Karpas-422 (cell line): ENCODE measurements at regions not wholly inside any gene's neighbourhood (a gene's known extent, or its start where the extent isn't known, plus 50 kb on each side); places are given as distances from the start of the nearest gene placed in this dataset.

Source experiments
- DNase-seq: peaks from one replicate; pipeline ENCODE4 v3.0.0-alpha.2; 2015
- H2AFZ ChIP-seq: fragments of 200-600 bp; sonication (generic); 2 replicates; pipeline ENCODE4 v1.6.1; 2014; ENCODE audit warnings: antibody characterized with exemption, low read length, mixed read lengths
- H3K27ac ChIP-seq: fragments of 200-600 bp; sonication (generic); 2 replicates; pipeline ENCODE4 v1.5.1; 2014; ENCODE audit warnings: mild to moderate bottlenecking, low read length, moderate library complexity
- H3K27me3 ChIP-seq: fragments of 200-600 bp; sonication (generic); 2 replicates; pipeline ENCODE4 v1.6.1; 2014; ENCODE audit warnings: low read length, mixed read lengths
- H3K36me3 ChIP-seq: fragments of 200-600 bp; sonication (generic); 2 replicates; pipeline ENCODE4 v1.6.1; 2014; ENCODE audit warnings: low read length, mixed read lengths; ENCODE audit not compliant: insufficient read depth
- H3K4me1 ChIP-seq: fragments of 200-600 bp; sonication (generic); 2 replicates; pipeline ENCODE4 v1.6.1; 2014; ENCODE audit warnings: mild to moderate bottlenecking, low read length, mixed read lengths
- H3K4me2 ChIP-seq: fragments of 200-600 bp; sonication (generic); 2 replicates; pipeline ENCODE4 v1.6.1; 2014; ENCODE audit warnings: low read length, low read depth, mild to moderate bottlenecking; ENCODE audit not compliant: poor library complexity, severe bottlenecking
- H3K4me3 ChIP-seq: fragments of 200-600 bp; sonication (generic); 2 replicates; pipeline ENCODE4 v1.5.1; 2014; ENCODE audit warnings: mild to moderate bottlenecking, antibody characterized with exemption, low read length, mixed read lengths
- H3K79me2 ChIP-seq: fragments of 200-600 bp; sonication (generic); 2 replicates; pipeline ENCODE4 v1.6.1; 2014; ENCODE audit warnings: mild to moderate bottlenecking, low read length, mixed read lengths
- H3K9ac ChIP-seq: fragments of 200-600 bp; sonication (generic); 2 replicates; pipeline ENCODE4 v1.6.0; 2014; ENCODE audit warnings: low read length
- H3K9me2 ChIP-seq: fragments of 200-600 bp; sonication (generic), shearing (Covaris generic); replicated peaks from 2 replicates; pipeline ENCODE4 v1.6.0; 2014; ENCODE audit warnings: mild to moderate bottlenecking, low read length, moderate library complexity; ENCODE audit not compliant: insufficient read depth
- H3K9me3 ChIP-seq: fragments of 300-700, 200-600 bp; sonication (generic); 2 replicates; pipeline ENCODE4 v1.6.1; 2014; ENCODE audit warnings: low read length, mixed read lengths
- H4K20me1 ChIP-seq: fragments of 200-600 bp; sonication (generic); 2 replicates; pipeline ENCODE4 v1.6.1; 2014; ENCODE audit warnings: mild to moderate bottlenecking, antibody characterized with exemption, low read length, low read depth; ENCODE audit not compliant: insufficient read depth

DNA sequence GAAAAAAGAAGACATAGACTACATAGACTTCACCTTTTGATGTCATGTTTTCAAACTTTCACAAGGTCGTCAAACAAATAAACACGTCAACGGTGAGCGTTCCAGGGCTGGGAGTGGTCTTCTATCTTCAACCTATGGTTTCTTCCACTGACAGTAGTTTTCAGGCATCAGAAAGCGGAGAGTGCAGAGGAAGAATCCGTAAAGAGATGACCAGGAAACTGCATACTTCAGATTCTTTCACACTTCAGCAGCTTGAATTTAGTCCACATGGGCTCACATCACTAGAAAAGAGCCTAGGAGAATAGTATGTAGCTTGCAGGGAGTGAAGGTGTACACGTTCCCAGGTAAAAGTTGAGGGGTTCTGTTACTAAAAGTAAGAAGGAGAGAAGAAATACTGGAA, 58.5 kb downstream of the NPY1R start:
- Histone ChIP-seq H3K9ac (no peak overlapping the region), H3K79me2 (no peaks in the 10 kb centered on the region), H3K4me2 (no peak overlapping the region), H3K36me3 (no peaks in the 10 kb centered on the region), H3K9me2 (no peaks in the 10 kb centered on the region), H3K27me3 (no peaks in the 10 kb centered on the region), H3K9me3 (no peaks in the 10 kb centered on the region), H3K27ac (no peak overlapping the region), H4K20me1 (no peaks in the 10 kb centered on the region), H2AFZ (no peak overlapping the region), H3K4me3 (no peak overlapping the region), H3K4me1 (no peaks in the 10 kb centered on the region)
- DNase-seq = no peak

DNA sequence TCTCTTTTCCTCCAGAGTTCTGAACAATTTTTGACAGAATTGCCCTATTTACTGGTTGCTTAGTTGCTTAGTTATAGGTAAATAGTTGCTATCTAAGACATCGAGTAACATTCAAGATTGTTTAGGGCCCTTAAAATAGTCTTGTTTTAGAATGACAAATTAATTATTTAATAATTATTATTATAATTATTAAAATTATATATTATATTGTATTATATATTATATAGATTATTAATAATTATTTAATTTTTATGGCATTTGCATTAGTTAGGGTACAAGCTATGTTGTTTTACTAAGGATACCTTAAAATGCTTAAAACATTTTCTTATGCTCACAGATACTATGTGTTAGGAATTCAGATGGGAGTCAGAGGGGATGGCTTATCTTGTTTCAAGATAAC, 59.2 kb downstream of the NPY1R start:
- no peaks in the 10 kb centered on the region for H3K4me1 ChIP-seq

DNA sequence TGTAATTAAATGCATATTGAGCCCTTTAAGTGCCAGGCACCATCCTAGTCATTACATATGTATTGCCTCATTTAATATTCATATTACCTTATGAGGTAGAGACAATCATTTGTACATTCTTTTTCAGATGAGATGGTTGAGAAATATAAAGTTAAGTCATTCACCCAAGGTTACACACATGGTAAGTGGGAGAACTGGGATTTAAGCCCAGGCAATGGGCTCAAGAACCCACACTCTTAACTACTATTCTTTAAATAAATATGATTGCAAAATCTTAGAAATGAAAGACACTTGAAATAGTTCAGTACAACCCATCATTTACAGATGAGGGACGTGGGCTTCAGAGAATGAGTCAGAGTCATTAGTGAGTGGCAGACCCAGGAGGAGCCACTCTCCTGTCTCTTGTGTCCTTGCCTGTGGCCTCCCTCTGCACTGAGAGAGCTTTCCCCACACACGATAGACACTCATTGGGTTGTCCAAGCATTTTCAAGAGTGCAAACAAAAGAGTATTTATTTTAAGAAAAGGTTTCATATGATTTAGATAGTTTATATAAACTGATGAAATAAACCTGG, 60.8 kb downstream of the NPY1R start:
- Histone ChIP-seq H2AFZ (no peak overlapping the region), H3K79me2 (no peaks in the 10 kb centered on the region), H3K27me3 (no peaks in the 10 kb centered on the region), H3K9me2 (no peaks in the 10 kb centered on the region), H3K4me1 (no peaks in the 10 kb centered on the region), H3K4me2 (no peak overlapping the region), H3K36me3 (no peaks in the 10 kb centered on the region), H3K4me3 (no peak overlapping the region), H4K20me1 (no peaks in the 10 kb centered on the region), H3K9me3 (no peaks in the 10 kb centered on the region), H3K27ac (no peak overlapping the region), H3K9ac (no peak overlapping the region)
- DNase-seq = no peak

More for the DNA sequence above, 59.2 kb downstream of the NPY1R start:
- no peak overlapping the region for H3K4me2 ChIP-seq
- H4K20me1 ChIP-seq = no peaks in the 10 kb centered on the region
- H3K9me2 ChIP-seq = no peaks in the 10 kb centered on the region
- H3K4me3 ChIP-seq = no peak overlapping the region
- DNase-seq = no peak
- no peak overlapping the region for H3K27ac ChIP-seq
- no peaks in the 10 kb centered on the region for H3K79me2 ChIP-seq
- H3K9ac ChIP-seq = no peak overlapping the region
- H3K27me3 ChIP-seq = no peaks in the 10 kb centered on the region
- no peaks in the 10 kb centered on the region for H3K9me3 ChIP-seq
- no peaks in the 10 kb centered on the region for H3K36me3 ChIP-seq
- no peak overlapping the region for H2AFZ ChIP-seq

DNA sequence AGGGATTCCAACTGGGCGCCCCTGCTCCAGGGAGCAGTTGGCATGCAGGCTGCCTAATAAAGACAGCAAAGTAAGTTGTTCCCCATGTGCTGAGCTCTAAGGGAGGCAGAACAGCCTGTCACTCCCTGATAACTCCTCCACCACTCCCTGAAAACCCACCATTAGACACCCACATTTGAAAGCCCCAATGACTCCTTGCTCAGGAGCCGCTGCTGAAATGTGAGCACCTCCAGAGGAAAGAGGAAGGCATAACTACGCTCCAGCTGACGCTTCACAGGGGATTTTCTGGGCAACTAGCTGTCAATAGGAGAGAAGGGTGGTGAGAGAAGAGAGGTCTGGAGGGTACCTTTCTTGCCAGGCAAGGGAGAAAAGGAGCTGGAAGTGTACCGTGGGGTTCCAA, 62.5 kb downstream of the NPY1R start:
- Histone ChIP-seq H3K4me2 (no peak overlapping the region), H3K36me3 (no peaks in the 10 kb centered on the region), H3K4me1 (no peaks in the 10 kb centered on the region), H4K20me1 (no peaks in the 10 kb centered on the region), H2AFZ (no peak overlapping the region), H3K9me2 (no peaks in the 10 kb centered on the region), H3K9me3 (no peaks in the 10 kb centered on the region), H3K79me2 (no peaks in the 10 kb centered on the region), H3K4me3 (no peak overlapping the region), H3K9ac (no peak overlapping the region), H3K27ac (no peak overlapping the region), H3K27me3 (no peaks in the 10 kb centered on the region)
- DNase-seq = no peak

DNA sequence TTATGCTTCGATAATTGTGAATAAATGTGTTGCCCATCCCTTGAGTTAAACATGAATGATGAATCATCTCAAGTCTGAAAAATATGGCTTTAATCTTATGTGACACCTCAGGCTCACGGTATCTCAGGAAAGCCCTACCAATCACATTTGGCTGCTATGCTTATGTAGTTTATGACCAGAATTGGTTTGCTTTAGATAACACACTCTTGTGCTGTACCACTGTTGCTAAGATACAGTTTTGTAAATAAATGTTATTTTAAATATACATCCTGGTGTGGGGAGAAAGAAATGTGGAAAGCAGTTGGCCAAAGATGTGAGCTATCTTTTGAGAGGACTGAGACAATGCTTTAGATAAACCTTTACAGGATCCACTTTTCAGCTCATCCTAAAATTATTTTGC, 63.2 kb downstream of the NPY1R start:
- Histone ChIP-seq H3K4me1 (no peaks in the 10 kb centered on the region), H3K9me3 (no peaks in the 10 kb centered on the region), H3K27me3 (no peaks in the 10 kb centered on the region), H3K4me3 (no peak overlapping the region), H3K9ac (no peak overlapping the region), H3K27ac (no peak overlapping the region), H3K9me2 (no peaks in the 10 kb centered on the region), H3K36me3 (no peaks in the 10 kb centered on the region), H2AFZ (no peak overlapping the region), H3K79me2 (no peaks in the 10 kb centered on the region), H3K4me2 (no peak overlapping the region), H4K20me1 (no peaks in the 10 kb centered on the region)
- no peak for DNase-seq

DNA sequence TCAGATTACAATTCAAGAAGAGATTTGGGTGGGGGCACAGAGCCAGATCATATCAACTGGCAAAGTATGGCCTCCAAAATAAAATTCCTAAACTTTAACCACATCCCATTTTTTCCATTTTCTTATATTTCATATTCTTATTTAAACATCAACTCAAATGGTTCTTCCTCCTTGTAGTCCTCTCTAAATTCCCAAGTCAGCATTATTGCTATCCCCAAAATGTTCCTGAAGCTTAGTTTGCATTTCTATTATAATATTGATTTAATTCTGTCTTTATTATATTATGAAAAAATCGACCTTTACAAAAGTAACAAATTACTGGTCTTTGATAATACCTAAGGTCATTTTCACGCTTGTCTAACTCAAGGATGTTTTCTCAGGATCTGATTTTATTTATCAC, 67.5 kb downstream of the NPY1R start:
- H3K9me2 ChIP-seq = no peaks in the 10 kb centered on the region
- H3K4me2 ChIP-seq = no peak overlapping the region
- no peaks in the 10 kb centered on the region for H3K79me2 ChIP-seq
- no peak overlapping the region for H2AFZ ChIP-seq
- no peaks in the 10 kb centered on the region for H4K20me1 ChIP-seq
- H3K27me3 ChIP-seq = no peaks in the 10 kb centered on the region
- H3K27ac ChIP-seq = no peak overlapping the region
- no peak overlapping the region for H3K9ac ChIP-seq
- H3K36me3 ChIP-seq = no peaks in the 10 kb centered on the region
- no peaks in the 10 kb centered on the region for H3K9me3 ChIP-seq
- no peaks in the 10 kb centered on the region for H3K4me1 ChIP-seq
- DNase-seq = no peak
- no peak overlapping the region for H3K4me3 ChIP-seq

DNA sequence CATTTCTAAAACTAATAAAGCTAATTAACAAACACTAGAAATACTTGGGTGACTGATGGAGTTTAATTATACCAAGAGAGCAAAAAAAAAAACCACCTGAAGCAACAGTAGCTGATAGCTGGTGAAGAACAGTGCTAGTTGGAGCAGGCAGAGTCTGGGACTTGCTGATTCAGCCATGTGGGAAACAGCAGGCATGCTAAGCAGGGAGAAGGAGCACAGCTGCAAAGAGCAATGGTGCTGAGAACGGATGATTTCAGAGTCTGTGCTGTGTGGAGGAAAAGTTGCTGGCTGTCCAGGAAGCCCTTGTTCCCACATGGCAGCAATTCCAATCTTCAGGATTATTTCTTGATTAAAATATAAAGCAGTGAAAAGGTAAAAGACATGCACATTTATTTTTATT, 68.8 kb downstream of the NPY1R start:
- no peaks in the 10 kb centered on the region for H3K9me2 ChIP-seq
- H2AFZ ChIP-seq = no peak overlapping the region
- no peak overlapping the region for H3K4me3 ChIP-seq
- H3K9me3 ChIP-seq = no peaks in the 10 kb centered on the region
- no peak for DNase-seq
- no peaks in the 10 kb centered on the region for H3K4me1 ChIP-seq
- H3K79me2 ChIP-seq = no peaks in the 10 kb centered on the region
- no peaks in the 10 kb centered on the region for H4K20me1 ChIP-seq
- no peaks in the 10 kb centered on the region for H3K27me3 ChIP-seq
- H3K4me2 ChIP-seq = no peak overlapping the region
- H3K27ac ChIP-seq = no peak overlapping the region
- H3K36me3 ChIP-seq = no peaks in the 10 kb centered on the region
- H3K9ac ChIP-seq = no peak overlapping the region

DNA sequence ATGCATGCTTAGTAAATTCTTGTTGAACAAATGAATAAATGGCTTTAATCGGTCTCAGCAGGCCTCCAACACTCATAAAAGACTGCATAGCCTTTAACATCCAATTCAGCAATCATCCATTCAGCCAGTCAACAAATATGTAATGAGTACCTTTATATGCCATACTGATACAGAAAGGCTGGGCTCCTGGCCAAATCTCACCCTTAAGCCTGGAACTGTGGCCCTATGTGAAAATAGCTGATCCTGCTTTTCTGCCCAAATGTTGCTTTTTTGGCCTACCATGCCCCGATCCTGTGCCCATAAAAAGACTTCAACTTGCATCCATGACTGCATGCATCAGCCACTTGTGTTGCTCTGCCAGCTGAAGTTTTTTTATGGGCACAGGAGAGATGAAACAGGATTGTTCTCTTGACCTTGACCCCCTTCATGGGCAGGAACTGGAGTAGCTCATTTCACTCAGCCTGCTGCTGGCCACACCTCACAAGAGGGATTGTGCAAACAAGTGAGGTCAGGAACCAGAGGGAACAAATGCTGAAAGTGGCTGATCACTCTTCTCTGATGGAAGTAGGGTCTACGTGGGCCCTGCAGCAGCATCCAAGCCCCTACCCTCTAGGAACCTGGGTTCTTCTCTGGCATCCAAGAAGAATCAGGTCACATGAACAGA, 75.6 kb downstream of the NPY1R start:
- H3K27ac ChIP-seq = no peak overlapping the region

More for the DNA sequence above, 75.6 kb downstream of the NPY1R start:
- no peak for DNase-seq
- no peak overlapping the region for H3K4me2 ChIP-seq
- no peak overlapping the region for H2AFZ ChIP-seq
- H3K36me3 ChIP-seq = no peaks in the 10 kb centered on the region
- no peak overlapping the region for H3K4me3 ChIP-seq
- no peaks in the 10 kb centered on the region for H4K20me1 ChIP-seq
- no peaks in the 10 kb centered on the region for H3K9me3 ChIP-seq
- no peak overlapping the region for H3K9ac ChIP-seq
- H3K9me2 ChIP-seq = no peaks in the 10 kb centered on the region
- no peaks in the 10 kb centered on the region for H3K4me1 ChIP-seq
- H3K27me3 ChIP-seq = 0 out of 2 replicates have a peak, but pooled peaks cover 6% of the 10 kb centered on the region
- H3K79me2 ChIP-seq = no peaks in the 10 kb centered on the region
